NCI-H82 treated with DMSO at 0.1 percent for 48 hours (cell line): ENCODE measurements at regions not wholly inside any gene's neighbourhood (a gene's known extent, or its start where the extent isn't known, plus 50 kb on each side); places are given as distances from the start of the nearest gene placed in this dataset.
"Not testable (repeated sequence)": the region's sequence is repeated elsewhere in the genome, so short reads cannot be mapped to it uniquely, and the experiment has no call there.

Experiments
- DNase-seq: peaks from one replicate; lab custom pipeline; 2025; ENCODE audit not compliant: unreplicated experiment; lab: John Stamatoyannopoulos, UW

GRCh38 chr7:113320419-113320818 lies 202.1 kb upstream of the SMIM30 start:
- no peak for DNase-seq

- no peak for DNase-seq
Observed at GRCh38 chr7:113314594-113314993, 196.2 kb upstream of the SMIM30 start.

- no peak for DNase-seq
Observed at GRCh38 chr7:113308399-113308798, 190.0 kb upstream of the SMIM30 start.

- DNase-seq: no peak
Observed at GRCh38 chr7:113307147-113307546, 188.8 kb upstream of the SMIM30 start.

GRCh38 chr7:113306302-113306701 lies 187.9 kb upstream of the SMIM30 start:
- no peak for DNase-seq

GRCh38 chr7:113304104-113304503 lies 185.8 kb upstream of the SMIM30 start:
- no peak for DNase-seq

- DNase-seq: not testable (repeated sequence)
Observed at GRCh38 chr7:113303388-113303787, 185.0 kb upstream of the SMIM30 start.

GRCh38 chr7:113301983-113302382 lies 183.6 kb upstream of the SMIM30 start:
- DNase-seq: no peak

- DNase-seq: no peak
Observed at GRCh38 chr7:113301141-113301540, 182.8 kb upstream of the SMIM30 start.

GRCh38 chr7:113299748-113300147 lies 181.4 kb upstream of the SMIM30 start:
- no peak for DNase-seq

GRCh38 chr7:113298501-113298900 lies 180.1 kb upstream of the SMIM30 start:
- DNase-seq: no peak

- DNase-seq: no peak
Observed at GRCh38 chr7:113294750-113295149, 176.4 kb upstream of the SMIM30 start.

- no peak for DNase-seq
Observed at GRCh38 chr7:113292105-113292504, 173.8 kb upstream of the SMIM30 start.

- DNase-seq: no peak
Observed at GRCh38 chr7:113291058-113291457, 172.7 kb upstream of the SMIM30 start.

- peak; percentile 44 for DNase-seq
Observed at GRCh38 chr7:113289140-113289740, 170.9 kb upstream of the SMIM30 start.

GRCh38 chr7:113285411-113285810 lies 167.1 kb upstream of the SMIM30 start:
- DNase-seq: no peak

- DNase-seq: no peak
Observed at GRCh38 chr7:113283861-113284260, 165.5 kb upstream of the SMIM30 start.

GRCh38 chr7:113282875-113283274 lies 164.5 kb upstream of the SMIM30 start:
- no peak for DNase-seq

- no peak for DNase-seq
Observed at GRCh38 chr7:113281223-113281622, 162.9 kb upstream of the SMIM30 start.

GRCh38 chr7:113279256-113279655 lies 160.9 kb upstream of the SMIM30 start:
- no peak for DNase-seq

- no peak for DNase-seq
Observed at GRCh38 chr7:113270790-113271189, 152.4 kb upstream of the SMIM30 start.

GRCh38 chr7:113269592-113269991 lies 151.2 kb upstream of the SMIM30 start:
- not testable (repeated sequence) for DNase-seq

- DNase-seq: no peak
Observed at GRCh38 chr7:113268757-113269156, 150.4 kb upstream of the SMIM30 start.
